ENCODE measurements at regions not wholly inside any gene's neighbourhood (a gene's known extent, or its start where the extent isn't known, plus 50 kb on each side); places are given as distances from the start of the nearest gene placed in this dataset.

GRCh38 chr19:31119951-31120690 is 229.1 kb downstream of the TSHZ3 start:
- DNase-seq (ENCODE audit: low read depth), result no peak

GRCh38 chr19:31118986-31119385 is 230.2 kb downstream of the TSHZ3 start:
- no peak for DNase-seq (ENCODE audit: low read depth)

- no peak for DNase-seq (ENCODE audit: low read depth)
Observed at GRCh38 chr19:31118287-31118955, 230.8 kb downstream of the TSHZ3 start.

- DNase-seq (ENCODE audit: low read depth), result no peak
Observed at GRCh38 chr19:31114585-31114984, 234.7 kb downstream of the TSHZ3 start.

GRCh38 chr19:31113293-31113692 is 235.9 kb downstream of the TSHZ3 start:
- DNase-seq (ENCODE audit: low read depth), result no peak

- DNase-seq (ENCODE audit: low read depth), result no peak
Observed at GRCh38 chr19:31112158-31112557, 237.1 kb downstream of the TSHZ3 start.

GRCh38 chr19:31111741-31112140 is 237.5 kb downstream of the TSHZ3 start:
- DNase-seq (ENCODE audit: low read depth), result no peak

GRCh38 chr19:31110336-31110735 is 238.9 kb downstream of the TSHZ3 start:
- DNase-seq (ENCODE audit: low read depth), result no peak

- no peak for DNase-seq (ENCODE audit: low read depth)
Observed at GRCh38 chr19:31109636-31110035, 239.6 kb downstream of the TSHZ3 start.

- DNase-seq (ENCODE audit: low read depth), result no peak
Observed at GRCh38 chr19:31107096-31107495, 242.1 kb downstream of the TSHZ3 start.

- DNase-seq (ENCODE audit: low read depth), result no peak
Observed at GRCh38 chr19:31105761-31106160, 243.5 kb downstream of the TSHZ3 start.

- no peak for DNase-seq (ENCODE audit: low read depth)
Observed at GRCh38 chr19:31104451-31104850, 244.8 kb downstream of the TSHZ3 start.

- DNase-seq (ENCODE audit: low read depth), result no peak
Observed at GRCh38 chr19:31103228-31103627, 246.0 kb downstream of the TSHZ3 start.

- no peak for DNase-seq (ENCODE audit: low read depth)
Observed at GRCh38 chr19:31102674-31103073, 246.6 kb downstream of the TSHZ3 start.

- DNase-seq (ENCODE audit: low read depth), result no peak
Observed at GRCh38 chr19:31100981-31101380, 248.3 kb downstream of the TSHZ3 start.

GRCh38 chr19:31100206-31100590 is 249.0 kb downstream of the TSHZ3 start:
- DNase-seq (ENCODE audit: low read depth), result no peak

- no peak for DNase-seq (ENCODE audit: low read depth)
Observed at GRCh38 chr19:31099515-31100205, 249.6 kb downstream of the TSHZ3 start.

- DNase-seq (ENCODE audit: low read depth), result no peak
Observed at GRCh38 chr19:31098836-31099235, 250.4 kb downstream of the TSHZ3 start.

- no peak for DNase-seq (ENCODE audit: low read depth)
Observed at GRCh38 chr19:31096935-31097545, 252.2 kb downstream of the TSHZ3 start.

- DNase-seq (ENCODE audit: low read depth), result no peak
Observed at GRCh38 chr19:31096062-31096830, 253.0 kb downstream of the TSHZ3 start.

GRCh38 chr19:31095100-31095804 is 254.0 kb downstream of the TSHZ3 start:
- DNase-seq (ENCODE audit: low read depth), result no peak
